ENCODE measurements at regions not wholly inside any gene's neighbourhood (a gene's known extent, or its start where the extent isn't known, plus 50 kb on each side); places are given as distances from the start of the nearest gene placed in this dataset.
"Not testable (repeated sequence)": the region's sequence is repeated elsewhere in the genome, so short reads cannot be mapped to it uniquely, and the experiment has no call there.

DNA sequence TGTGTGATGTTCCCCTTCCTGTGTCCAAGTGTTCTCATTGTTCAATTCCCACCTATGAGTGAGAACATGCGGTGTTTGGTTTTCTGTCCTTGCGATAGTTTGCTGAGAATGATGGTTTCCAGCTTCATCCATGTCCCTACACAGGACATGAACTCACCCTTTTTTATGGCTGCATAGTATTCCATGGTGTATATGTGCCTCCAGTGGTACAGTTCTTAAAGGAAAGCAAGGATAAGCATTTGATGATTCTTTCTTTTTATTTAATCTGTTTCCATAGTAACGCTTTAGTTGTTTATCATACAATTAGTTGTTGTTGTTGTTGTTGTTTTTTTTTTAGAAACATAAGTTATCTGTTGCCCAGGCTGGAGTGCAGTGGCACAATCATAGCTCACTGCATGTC is 133.1 kb downstream of the TSEN15 start:
- not testable (repeated sequence) for DNase-seq

DNA sequence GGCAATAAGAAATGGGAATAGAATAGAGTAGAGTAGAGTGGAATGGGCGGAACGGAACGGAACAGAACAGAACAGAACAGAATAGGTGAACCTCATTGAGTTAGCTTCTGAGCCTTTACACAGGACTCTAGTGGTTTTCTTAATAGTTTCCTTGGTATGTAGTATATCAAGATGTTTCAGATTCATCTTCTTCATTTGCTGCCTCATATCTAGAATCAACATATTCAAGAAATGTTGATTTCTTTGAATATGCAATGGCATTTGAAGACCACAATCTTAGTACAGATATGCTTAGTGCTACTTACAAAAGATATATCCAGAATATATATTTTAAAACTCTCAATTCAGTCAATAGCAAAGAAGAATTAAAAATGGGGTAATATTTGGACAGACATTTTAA is 133.8 kb downstream of the TSEN15 start:
- DNase-seq, result no peak

DNA sequence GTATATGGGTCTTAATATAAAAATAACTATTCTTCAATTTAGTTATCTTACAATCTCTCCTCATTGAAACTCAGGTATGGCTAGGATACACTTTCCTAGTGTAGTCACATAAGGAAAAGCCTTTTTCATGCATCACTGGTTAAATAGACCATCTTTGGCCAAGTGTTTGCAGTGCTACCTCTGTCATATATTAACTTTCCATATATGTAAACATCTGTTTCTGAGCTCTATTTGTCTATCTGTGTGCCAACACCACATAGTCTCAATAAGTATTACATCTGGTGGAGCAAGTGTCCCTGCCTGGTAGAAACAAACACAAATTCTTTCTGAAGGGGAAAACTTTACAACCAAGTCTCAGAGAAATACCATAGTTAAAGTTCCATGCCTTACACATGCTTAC is 134.6 kb downstream of the TSEN15 start:
- no peak for DNase-seq

DNA sequence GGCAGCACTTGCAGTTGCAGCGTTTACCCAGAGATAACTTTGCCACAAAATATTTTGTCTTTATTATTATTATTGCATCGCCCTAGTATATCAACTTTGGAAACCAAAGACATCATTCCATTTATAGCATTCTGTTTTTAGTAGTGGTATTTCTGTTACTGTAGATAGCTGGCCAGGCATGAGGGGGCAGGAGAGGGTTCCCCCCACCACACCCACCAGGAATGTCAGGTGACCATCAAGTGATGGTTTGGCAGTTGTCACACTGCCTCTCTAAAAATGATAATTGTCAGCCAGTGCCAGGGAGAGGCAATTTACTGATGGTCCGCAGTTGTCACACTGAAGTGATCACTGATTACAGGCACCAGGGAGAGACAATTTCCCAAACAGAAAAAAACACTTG is 135.6 kb downstream of the TSEN15 start:
- no peak for DNase-seq

DNA sequence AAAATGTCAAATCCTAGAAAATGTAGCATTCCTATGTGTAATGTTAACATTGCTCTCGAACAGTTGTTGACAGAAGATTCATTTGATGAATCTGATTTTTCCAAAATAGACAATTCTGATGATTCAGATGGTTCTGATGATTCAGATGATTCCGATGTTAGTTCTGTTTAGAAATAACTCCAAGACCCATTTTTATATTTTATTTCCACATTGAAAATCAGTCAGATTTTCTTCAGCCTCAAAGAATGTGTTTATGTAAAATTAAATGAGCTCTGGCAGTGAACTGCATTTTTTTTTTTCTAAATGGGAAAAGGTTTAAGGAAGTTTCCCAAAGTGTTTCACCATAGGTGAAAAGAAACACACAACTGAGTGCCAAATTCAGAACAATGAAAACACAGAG is 136.5 kb downstream of the TSEN15 start:
- DNase-seq, result no peak

DNA sequence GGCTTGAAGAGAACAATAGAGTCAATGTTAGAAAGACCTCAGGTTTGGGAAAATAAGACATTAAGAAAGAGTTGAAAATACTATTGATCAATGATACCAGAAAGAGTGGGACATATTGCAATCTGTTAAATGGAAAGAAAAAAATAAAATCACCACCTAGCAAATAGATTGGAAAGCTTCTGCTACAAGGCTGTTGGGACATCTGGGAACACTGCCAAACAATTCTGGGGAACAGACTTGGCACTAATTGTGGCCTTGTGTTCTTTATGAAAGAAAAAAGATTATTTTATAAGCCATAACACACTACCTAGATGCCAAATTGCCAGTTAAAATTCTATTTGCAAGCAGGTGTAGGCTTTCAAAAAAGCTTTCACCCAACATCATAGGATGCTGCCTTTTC is 137.8 kb downstream of the TSEN15 start:
- DNase-seq, result peak; percentile 8

DNA sequence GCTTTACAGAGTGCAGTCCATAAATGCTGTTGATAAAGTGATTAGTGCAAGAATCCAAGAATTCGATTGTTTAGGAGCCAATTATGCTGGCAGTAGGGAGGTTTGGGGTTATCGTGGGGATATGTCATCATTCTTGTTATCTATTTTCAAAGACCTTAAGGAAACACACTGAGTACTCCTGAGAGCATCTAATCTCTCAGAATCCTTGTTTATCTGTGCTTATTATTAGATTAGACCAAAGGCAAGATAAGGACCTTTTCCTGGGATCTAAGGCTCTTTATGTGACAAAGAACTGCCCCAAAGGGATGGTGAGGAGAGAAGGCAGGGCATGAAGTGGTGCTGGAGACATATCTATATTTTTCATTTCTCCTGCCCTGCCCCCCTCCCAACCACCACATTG is 139.1 kb downstream of the TSEN15 start:
- no peak for DNase-seq

DNA sequence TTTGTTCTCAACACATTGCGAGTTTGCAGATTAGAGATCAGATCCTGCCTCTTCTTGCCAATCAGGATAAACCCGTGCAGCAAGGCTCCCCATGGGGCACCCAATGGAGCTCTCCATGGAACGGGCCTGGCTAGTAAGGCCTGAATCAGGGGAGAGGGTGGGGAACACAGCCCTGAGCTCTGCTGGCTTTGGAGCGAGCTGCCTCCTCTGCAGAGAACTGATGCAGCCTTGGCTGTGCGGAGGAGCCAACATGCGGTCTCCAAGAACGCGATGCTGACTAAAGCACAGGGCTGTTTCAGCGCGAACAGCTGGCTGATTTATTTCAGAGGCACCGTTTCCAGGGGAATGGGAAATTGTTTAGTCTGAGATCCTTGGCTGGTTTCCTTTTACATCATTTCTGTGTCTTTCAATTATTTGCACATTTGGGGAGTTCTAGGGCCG is 139.7 kb downstream of the TSEN15 start:
- DNase-seq, result no peak

DNA sequence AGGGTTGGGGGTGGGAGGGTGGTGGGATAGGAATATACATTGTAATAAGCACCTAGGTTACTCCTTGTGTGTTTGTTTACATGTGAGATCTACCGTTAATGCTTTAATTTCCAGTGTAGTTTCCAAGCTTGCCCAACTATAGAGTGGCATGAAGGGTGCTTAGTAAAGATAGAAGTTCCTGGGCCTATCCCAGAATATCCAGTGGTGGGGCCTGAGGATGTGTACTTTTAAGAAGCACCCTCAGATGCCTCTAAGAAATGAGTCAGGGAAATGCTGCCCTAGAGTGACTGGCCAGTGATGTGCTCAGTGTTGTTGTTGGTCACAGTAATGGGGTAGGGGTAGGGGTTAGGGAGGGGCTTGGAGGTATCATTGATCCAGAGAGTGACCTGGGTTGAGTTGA is 141.3 kb downstream of the TSEN15 start:
- no peak for DNase-seq

DNA sequence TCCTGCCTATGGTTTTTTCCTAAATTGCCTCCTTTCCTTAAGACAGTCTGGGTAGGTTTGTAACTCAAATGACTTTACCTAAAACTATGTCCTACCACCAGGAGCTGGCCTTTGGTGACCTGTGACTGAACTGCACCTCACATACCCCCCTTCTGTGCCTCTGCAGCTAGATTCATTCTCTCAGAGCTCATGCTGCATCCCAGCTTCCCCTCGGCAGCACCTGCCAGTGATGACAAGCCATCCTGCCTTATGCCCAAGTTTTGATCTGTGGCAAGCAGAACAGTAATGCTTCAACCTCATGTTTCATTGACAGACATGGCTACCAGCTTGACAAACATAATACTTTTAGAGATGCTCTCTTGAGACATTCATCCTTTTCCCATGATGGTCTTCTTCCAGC is 141.9 kb downstream of the TSEN15 start:
- DNase-seq, result no peak

DNA sequence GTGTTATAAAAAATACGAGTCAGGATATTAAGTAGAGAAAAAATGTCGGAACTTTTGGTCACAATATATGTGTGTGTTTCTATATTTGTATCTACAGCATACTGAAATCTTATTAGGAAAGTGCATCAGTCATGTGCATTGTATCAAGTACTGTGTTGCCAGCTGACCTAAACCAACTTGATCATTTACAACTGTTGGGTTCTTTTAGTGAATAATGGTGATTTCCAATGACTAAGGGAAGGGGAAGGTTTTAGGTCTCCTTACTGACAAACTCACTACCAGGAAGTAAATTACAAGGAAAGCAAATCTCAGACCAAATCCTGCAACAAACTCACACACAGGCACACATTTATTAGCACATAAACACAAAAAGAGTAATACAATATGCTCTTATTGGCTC is 142.7 kb downstream of the TSEN15 start:
- no peak for DNase-seq

DNA sequence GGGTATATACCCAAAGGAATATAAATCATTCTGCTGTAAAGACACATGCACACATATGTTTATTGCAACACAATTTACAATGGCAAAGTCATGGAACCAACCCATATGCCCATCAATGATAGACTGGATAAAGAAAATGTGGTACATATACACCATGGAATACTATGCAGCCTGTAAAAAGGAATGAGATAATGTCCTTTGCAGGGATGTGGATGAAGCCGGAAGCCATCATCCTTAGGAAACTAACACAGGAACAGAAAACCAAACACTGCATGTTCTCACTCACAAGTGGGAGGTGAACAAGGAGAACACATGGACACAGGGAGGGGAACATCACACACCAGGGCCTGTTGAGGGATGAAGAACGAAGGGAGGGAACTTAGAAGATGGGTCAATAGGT is 144.2 kb downstream of the TSEN15 start:
- DNase-seq, result not testable (repeated sequence)

DNA sequence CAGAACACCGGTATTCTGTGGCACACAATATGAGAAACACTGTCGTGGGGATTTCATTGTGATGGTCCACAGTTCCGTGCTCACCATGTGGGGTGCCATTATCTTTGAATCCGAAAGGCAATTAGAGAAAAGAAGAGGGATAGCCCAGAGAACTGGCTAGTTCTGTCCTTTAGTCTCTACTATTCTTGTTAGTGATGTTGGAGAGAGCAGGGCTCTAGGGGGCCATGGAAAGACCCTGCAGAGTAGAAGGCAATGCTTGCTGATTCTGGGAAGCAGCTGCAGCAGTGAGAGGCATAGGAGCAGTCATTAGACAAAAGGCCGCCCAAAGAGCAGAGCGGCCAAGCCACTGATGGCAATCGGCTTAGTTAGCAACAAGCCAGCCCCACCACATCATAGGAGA is 146.3 kb downstream of the TSEN15 start:
- DNase-seq, result no peak

DNA sequence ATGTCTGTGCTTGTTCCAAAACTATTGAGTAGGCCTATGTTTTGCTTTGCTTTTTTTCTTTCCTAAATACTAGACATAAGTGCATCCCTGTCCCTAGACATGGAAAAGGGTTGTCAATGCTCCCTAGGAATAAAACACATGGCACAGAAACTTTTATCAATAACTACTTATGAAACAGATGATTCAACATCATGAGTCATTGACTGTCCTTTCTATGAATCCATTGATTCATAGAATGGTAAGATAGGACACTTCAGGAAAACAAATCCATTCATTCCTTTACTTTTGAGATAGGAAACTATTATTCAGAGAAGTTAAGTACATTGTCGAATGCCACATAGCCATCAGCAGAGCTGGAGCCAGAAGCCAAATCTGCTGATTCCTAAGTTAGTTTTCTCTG is 147.5 kb downstream of the TSEN15 start:
- DNase-seq, result no peak

DNA sequence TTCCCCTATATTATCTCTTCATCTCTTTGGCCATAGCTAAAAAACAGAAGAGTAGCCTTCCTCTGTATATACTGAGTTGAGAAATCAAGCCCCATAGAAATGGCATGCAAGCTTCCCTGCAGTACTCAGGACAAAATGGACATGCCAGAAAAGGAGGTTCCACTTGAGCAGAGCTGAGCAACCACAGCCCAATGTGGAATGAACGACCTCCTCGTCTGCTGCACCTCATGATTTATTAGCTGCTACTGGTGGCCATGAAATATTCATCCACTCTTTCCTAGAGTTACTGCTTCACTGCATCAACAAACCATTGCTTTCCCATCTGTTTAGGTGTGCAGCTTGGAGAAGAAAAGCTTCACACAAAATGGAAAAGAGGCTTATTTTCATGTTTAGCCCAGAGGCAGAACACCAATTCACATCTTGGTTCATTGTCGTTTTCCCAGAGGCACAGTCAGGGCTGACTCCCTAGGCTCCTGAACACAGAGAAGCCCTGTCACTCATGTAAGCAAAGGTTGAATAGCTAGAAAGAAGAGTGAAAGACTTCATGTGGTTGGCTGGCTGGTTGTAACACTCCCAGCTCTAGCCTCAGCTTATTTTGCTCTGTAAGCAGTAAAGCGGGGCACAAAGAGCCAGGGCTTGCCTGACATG is 148.0 kb downstream of the TSEN15 start:
- no peak for DNase-seq

DNA sequence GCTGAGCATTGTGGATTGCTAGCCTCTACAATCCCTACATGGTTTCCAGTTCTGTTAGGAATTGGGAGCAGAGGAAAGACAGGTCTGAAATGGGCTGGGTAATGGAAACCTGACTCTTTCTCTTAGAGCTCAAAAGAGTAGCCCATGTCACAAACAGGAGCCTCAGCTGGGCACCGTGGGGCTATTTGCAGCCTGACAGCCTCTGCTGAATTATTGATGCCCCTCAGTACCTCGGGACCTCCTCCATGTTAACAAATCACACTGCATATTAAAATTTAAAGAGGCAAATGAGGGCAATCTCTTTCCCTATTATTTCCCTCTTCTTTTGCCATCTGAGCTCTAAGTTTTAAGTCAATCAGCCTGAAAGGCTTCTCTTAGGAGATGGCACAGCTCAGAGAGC is 157.1 kb downstream of the TSEN15 start:
- DNase-seq, result no peak

DNA sequence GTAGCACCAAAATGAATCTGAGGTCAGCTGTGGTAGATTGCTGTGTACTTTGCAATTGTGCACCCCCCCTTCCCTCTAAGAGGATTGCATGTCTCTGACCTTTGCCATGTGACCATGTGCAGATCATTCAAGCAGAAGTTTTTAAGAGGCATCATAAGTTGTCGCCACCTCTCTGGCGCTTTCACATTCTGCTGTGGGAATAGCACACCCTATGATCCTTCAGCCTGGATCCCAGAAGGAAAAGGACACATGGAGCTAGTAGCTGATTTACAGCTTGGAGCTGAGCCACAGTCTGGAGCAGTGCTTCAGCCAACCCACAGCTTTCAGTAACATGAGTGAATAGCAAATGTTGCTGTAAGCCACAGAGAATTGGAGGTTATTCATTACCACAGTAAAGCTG is 158.5 kb downstream of the TSEN15 start:
- no peak for DNase-seq

DNA sequence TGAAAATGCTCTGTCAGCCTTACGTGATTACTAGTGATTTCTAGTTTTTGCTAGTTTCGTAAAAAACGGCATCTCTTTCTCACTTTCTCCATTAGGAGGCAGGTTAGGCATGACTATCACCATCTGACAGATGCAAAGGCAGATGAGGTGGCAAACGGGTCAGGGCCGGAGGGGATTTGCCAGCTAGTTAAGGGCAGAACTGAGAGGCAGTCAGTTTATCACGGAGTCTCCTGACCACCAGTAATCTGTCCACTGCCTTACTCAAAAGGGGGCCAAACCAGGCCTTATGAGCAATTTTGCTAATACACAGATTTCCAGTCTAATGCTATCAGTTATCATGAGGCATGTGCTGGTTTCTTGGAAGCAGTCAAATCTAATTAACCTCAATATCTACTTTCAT is 159.3 kb downstream of the TSEN15 start:
- no peak for DNase-seq

DNA sequence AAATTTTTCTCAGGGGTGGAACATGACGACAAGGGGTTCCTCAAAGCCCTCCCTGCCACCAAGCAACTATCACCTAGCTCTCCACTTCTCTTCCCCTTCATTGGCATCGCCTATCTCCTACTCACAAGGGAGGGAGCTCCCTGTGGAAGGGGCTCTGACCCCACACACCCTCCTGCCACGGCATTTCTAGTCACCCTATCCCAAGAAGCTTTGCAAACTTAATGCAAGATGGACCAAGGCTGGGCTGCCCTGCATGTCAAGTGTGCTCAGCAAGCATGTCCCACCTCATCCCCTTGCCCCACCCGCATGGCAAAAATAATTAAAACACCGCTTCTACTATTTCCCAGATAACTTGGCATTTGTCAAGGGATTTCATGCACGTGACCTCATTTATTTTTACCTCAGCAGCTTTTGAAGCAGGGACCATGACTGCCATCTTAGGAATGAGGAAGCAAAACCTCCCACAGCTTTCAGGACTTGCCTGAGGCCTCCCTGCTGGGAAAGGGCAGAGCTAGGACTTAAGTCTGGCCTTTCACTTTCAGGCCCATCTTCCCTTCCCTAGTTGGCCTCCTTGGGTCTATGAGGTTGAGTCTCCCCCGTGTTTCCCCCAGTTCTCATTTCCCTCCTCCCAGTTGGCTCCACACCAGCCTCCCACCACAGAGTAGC is 161.3 kb downstream of the TSEN15 start:
- DNase-seq, result no peak

DNA sequence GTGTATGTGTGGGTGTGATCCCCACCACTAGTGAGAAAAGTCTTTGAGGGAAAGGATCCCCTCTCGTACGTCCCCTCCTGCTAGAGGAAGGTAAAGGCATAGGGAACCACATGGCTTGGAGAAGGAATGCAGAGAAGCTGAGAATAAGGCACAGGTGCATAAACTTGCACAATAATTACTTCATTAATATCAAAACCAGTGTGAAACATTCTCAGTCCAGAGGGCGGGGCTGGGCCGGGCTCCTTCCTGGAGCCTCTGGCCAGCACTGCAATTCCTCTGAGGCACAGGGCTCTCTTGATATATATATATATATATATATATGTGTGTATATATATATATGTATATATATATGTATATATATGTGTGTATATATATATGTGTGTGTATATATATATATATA is 162.6 kb downstream of the TSEN15 start:
- DNase-seq, result no peak

DNA sequence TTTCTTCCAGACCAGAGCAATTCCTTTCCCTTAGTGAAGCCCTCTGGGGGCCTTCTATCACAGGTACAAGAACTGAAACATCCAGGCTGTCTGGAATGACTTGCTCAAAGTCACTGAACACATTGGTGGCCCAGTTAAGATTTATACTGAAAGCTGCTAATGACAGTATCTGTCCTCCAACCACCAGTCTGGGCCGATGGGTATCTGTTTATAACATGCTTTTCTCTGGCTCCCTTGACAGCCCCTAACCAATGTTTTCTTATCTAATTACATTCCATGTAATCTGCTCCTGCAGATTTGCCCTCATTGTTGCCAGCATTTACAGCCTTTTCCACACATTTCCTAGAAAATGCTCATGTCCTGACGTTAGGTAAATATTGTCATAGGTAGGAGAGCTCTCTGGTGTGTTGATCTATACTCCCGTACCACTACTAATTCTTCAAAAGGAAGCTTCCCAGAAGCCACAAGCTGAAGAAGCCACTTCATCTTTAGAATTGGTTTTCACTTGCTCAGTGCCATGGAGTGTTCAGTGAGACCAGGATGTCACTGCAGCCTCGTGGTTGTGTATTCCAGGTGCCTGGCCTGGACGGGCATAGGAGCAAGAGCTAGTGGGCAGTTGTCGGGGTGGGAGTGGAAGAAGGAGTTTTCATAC is 163.9 kb downstream of the TSEN15 start:
- DNase-seq, result no peak

DNA sequence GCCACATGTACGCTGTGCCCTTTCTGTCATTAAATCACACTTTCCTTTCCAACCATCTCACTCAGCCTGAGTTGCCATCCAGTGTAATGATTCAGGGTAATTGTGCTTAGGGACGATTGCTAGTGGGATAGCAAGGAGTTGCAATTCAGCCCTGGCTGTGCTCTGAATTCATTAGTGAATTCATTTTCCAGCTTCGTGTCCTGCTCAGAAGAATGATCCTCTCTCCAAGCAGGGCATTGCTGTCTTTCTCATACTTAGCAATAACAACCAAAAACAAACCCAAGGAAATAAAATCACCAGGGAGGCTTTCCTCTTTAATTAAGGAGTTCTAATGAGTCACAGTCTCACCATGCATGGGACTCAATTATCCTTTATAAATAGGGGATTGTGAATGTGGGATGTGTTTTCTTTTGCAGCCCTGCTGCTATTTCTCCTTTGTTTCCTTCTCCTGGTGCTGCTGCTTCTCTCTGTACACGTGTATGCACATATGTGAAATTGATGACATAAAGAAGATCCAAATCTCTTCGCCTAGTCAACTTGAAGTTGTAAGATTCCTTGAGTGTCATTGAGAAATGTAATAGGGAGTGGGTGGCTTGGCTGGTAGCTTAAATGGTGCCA is 167.0 kb downstream of the TSEN15 start:
- DNase-seq, result no peak

DNA sequence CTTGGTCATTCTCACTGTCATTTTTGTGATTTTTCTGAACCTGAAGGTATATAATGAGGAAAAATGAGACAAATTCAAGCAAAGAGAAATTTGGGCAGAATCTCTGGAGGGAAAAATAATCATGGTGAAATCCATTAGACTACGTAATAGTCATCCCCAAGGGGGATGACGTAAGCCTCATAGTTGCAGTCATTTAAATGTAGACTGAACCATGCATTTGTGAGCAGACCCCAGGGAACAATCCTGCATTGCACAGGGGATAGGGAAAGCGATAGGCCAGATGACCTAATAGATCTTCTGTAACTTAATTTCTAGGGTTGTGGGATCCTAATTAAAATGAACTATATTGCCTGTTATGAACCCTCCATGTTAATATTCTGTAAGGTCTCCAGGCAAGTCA is 167.4 kb upstream of the C1orf21 start:
- DNase-seq, result no peak

DNA sequence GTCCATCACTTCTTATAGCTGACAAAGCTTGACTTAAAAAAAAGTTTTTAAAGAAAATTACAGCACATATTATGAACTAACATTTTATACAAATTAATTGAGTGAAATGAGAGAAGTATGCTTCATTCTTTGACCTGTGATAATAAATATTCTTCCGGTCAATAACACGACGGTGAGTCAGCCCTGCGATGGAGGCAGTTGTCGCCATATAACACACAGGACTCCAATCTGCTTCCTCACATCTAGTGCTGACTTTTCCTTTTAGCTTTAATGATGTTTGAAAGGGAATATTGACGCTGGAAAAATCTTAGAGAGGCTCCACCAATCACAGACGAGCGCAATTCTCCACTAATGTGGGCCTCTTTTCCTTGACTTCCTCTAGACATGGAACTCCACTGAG is 166.9 kb upstream of the C1orf21 start:
- DNase-seq, result no peak
